HCT116 (cell line): ENCODE measurements at regions not wholly inside any gene's neighbourhood (a gene's known extent, or its start where the extent isn't known, plus 50 kb on each side); places are given as distances from the start of the nearest gene placed in this dataset.

Experiments used
- ATAC-seq: fragments of 200-7000 bp; cut with Tn5 transposase; 2 replicates; pipeline ENCODE4 v1.9.1; 2020; ENCODE audit warnings: mild to moderate bottlenecking, moderate library complexity
- BruUV-seq: library from RNA; stranded (reverse); fragments of 400-500 nt; replicated peaks from 2 replicates; lab custom pipeline; 2021; lab: Mats Ljungman, UMichigan
- CTCF ChIA-PET: fragments of 300-600 bp; sonication (Branson Sonifier 250); formaldehyde crosslinking; loops from one replicate; lab custom pipeline; 2021; ENCODE audit warnings: antibody characterized with exemption; lab: Charles Lee
- POLR2A ChIA-PET: fragments of 300-600, 350-600 bp; sonication (Branson Sonifier 250); formaldehyde crosslinking; loops from one replicate; lab custom pipeline; 2021; ENCODE audit warnings: antibody characterized with exemption; lab: Charles Lee
- RAD21 ChIA-PET, 2 experiments: fragments of 300-600 bp; sonication (Branson Sonifier 250); formaldehyde crosslinking; loops; one replicate each; lab custom pipeline; 2023; ENCODE audit warnings: low total read pairs in 2 of 2; ENCODE audit not compliant: uncharacterized antibody in 2 of 2, unreplicated experiment in 2 of 2, low non-redundant PET in 1 of 2; lab: Charles Lee
- DNase-seq: peaks from one replicate; pipeline ENCODE4 v3.0.0-alpha.2; 2010; ENCODE audit warnings: low read depth, low spot score
- H2AFZ ChIP-seq: fragments of 200-600 bp; shearing (Covaris generic), sonication (generic); 2 replicates; pipeline ENCODE4 v1.6.1; 2017; ENCODE audit warnings: low read depth, mixed run types, mixed read lengths, antibody characterized with exemption, low read length; ENCODE audit not compliant: poor library complexity, severe bottlenecking
- H3K27ac ChIP-seq: 2 replicates; pipeline ENCODE4 v1.5.1; 2012; ENCODE audit warnings: low read depth, low read length
- H3K27me3 ChIP-seq: fragments of 200-600 bp; sonication (generic); 2 replicates; pipeline ENCODE4 v1.6.1; 2016; ENCODE audit warnings: mixed run types, low read length, mixed read lengths; ENCODE audit not compliant: insufficient read depth
- H3K36me3 ChIP-seq, 2 experiments: fragments of 200-500 bp in 1 of 2; fragments of 200-600 bp in 1 of 2; sonication (Bioruptor generic) in 1 of 2; sonication (generic) in 1 of 2; 2 replicates each; pipeline versions ENCODE4 v1.5.1 to v1.6.1; 2014 to 2016; ENCODE audit warnings: low read length in 2 of 2, inconsistent platforms in 1 of 2, mixed read lengths in 1 of 2, mixed run types in 1 of 2; ENCODE audit not compliant: insufficient read depth in 2 of 2, control insufficient read depth in 1 of 2
- H3K4me1 ChIP-seq, 2 experiments: fragments of 200-600 bp in 1 of 2; sonication (generic) in 1 of 2; 2 replicates each; pipeline versions ENCODE4 v1.5.1 to v1.6.1; 2012 to 2017; ENCODE audit warnings: low read length in 2 of 2, inconsistent platforms in 1 of 2, mild to moderate bottlenecking in 1 of 2, mixed read lengths in 1 of 2, mixed run types in 1 of 2, moderate library complexity in 1 of 2; ENCODE audit not compliant: insufficient read depth in 2 of 2, control insufficient read depth in 1 of 2
- H3K4me2 ChIP-seq: fragments of 200-600 bp; sonication (generic); 2 replicates; pipeline ENCODE4 v1.6.1; 2017; ENCODE audit warnings: mixed run types, low read length, mixed read lengths
- H3K4me3 ChIP-seq, 2 experiments: fragments of 200-600 bp in 1 of 2; sonication (generic) in 1 of 2; replicated peaks in 1 of 2; 2 replicates each; pipeline ENCODE4 v1.5.1; 2011 to 2016; ENCODE audit warnings: low read length in 2 of 2, control low read depth in 1 of 2, low read depth in 1 of 2, mild to moderate bottlenecking in 1 of 2, mixed read lengths in 1 of 2, mixed run types in 1 of 2
- H3K79me2 ChIP-seq: fragments of 200-600 bp; sonication (generic); 2 replicates; pipeline ENCODE4 v1.6.1; 2017; ENCODE audit warnings: mild to moderate bottlenecking, mixed run types, low read length, moderate library complexity, mixed read lengths; ENCODE audit not compliant: insufficient read depth
- H3K9ac ChIP-seq: fragments of 200-600 bp; sonication (generic); 2 replicates; pipeline ENCODE4 v1.6.1; 2016; ENCODE audit warnings: low read length, mixed read lengths
- H3K9me2 ChIP-seq: fragments of 200-600 bp; sonication (generic), shearing (Covaris generic); 2 replicates; pipeline ENCODE4 v1.6.1; 2017; ENCODE audit warnings: mixed run types, mild to moderate bottlenecking, moderate library complexity; ENCODE audit not compliant: insufficient read depth
- H3K9me3 ChIP-seq, 2 experiments: fragments of 200-500 bp in 1 of 2; fragments of 200-600 bp in 1 of 2; sonication (Bioruptor generic) in 1 of 2; sonication (generic) in 1 of 2; 2 replicates each; pipeline ENCODE4 v1.6.1; 2014 to 2017; ENCODE audit warnings: low read length in 2 of 2, mixed read lengths in 2 of 2, inconsistent platforms in 1 of 2, low read depth in 1 of 2, mild to moderate bottlenecking in 1 of 2, mixed run types in 1 of 2, moderate library complexity in 1 of 2; ENCODE audit not compliant: control insufficient read depth in 1 of 2, insufficient read depth in 1 of 2
- H4K20me1 ChIP-seq: fragments of 200-600 bp; sonication (generic), shearing (Covaris generic); 2 replicates; pipeline ENCODE4 v1.6.1; 2017; ENCODE audit warnings: mixed run types, mild to moderate bottlenecking, moderate library complexity; ENCODE audit not compliant: insufficient read depth
- ATF3 ChIP-seq: IDR thresholded peaks from 2 replicates; pipeline ENCODE4 v1.6.1; 2012
- CBX3 ChIP-seq: IDR thresholded peaks from 2 replicates; pipeline ENCODE4 v1.6.1; 2012; ENCODE audit warnings: low read depth
- CTCF ChIP-seq, 3 experiments: fragments of 200-600 bp in 1 of 3; sonication (generic) in 1 of 3; IDR thresholded peaks in 2 of 3; conservative IDR thresholded peaks in 1 of 3; 2 replicates each; pipeline ENCODE4 v1.5.1; 2012 to 2017; ENCODE audit warnings: low read depth in 2 of 3, low read length in 2 of 3, antibody characterized with exemption in 1 of 3, borderline replicate concordance in 1 of 3, control low read depth in 1 of 3, mild to moderate bottlenecking in 1 of 3, mixed read lengths in 1 of 3, mixed run types in 1 of 3, moderate library complexity in 1 of 3; ENCODE audit not compliant: insufficient read depth in 1 of 3
- JUND ChIP-seq: IDR thresholded peaks from 2 replicates; pipeline ENCODE4 v1.6.1; 2012
- POLR2A ChIP-seq: IDR thresholded peaks from 2 replicates; pipeline ENCODE4 v1.7.0; 2011; ENCODE audit warnings: borderline replicate concordance; ENCODE audit not compliant: insufficient read depth, insufficient read length; ENCODE audit errors: extremely low read depth
- SIN3A ChIP-seq: IDR thresholded peaks from 2 replicates; pipeline ENCODE4 v1.6.1; 2012; ENCODE audit warnings: low read depth
- SP1 ChIP-seq: IDR thresholded peaks from 2 replicates; pipeline ENCODE4 v1.6.1; 2012; ENCODE audit warnings: low read depth
- TCF7L2 ChIP-seq: IDR thresholded peaks from 2 replicates; pipeline ENCODE4 v1.7.0; 2011; ENCODE audit warnings: borderline replicate concordance, inconsistent platforms; ENCODE audit not compliant: insufficient read depth, insufficient read length; ENCODE audit errors: extremely low read depth
- YY1 ChIP-seq: IDR thresholded peaks from 2 replicates; pipeline ENCODE4 v1.6.1; 2011; ENCODE audit warnings: low read length, low read depth, moderate library complexity, mild to moderate bottlenecking; ENCODE audit not compliant: insufficient replicate concordance; ENCODE audit errors: extremely low read depth
- intact Hi-C: fragments of 100-400 bp; cut with micrococcal nuclease; formaldehyde crosslinking; loops from 2 replicates; pipeline ENCODE4 v1.10.0; 2022

- Histone ChIP-seq H4K20me1 (no peaks in the 10 kb centered on the region), H3K4me2 (no peak overlapping the region), H3K36me3 (no peaks in the 10 kb centered on the region), H3K4me1 (no peaks in the 10 kb centered on the region), H3K27me3 (no peaks in the 10 kb centered on the region), H3K79me2 (no peaks in the 10 kb centered on the region), H3K4me3 (no peak overlapping the region), H2AFZ (no peak overlapping the region), H3K9me2 (no peaks in the 10 kb centered on the region), H3K9me3 (no peaks in the 10 kb centered on the region), H3K9ac (no peak overlapping the region), H3K27ac (no peak overlapping the region)
- CTCF ChIA-PET: no interaction called here
- DNase-seq: no peak
- no TSS peak for BruUV-seq
- intact Hi-C loops: no loop called here
- POLR2A ChIA-PET: no interaction called here
- RAD21 ChIA-PET: no interaction called here
- TF ChIP-seq SP1 (no peak), POLR2A (no peak), SIN3A (no peak)
- no peak for ATAC-seq
These were observed 326.1 kb downstream of the PRL start for GRCh38 chr6:21970569-21971300.

- no peak overlapping the region for H3K27ac ChIP-seq
- H3K9me2 ChIP-seq: no peaks in the 10 kb centered on the region
- no peak overlapping the region for H3K4me3 ChIP-seq
- no peaks in the 10 kb centered on the region for H3K27me3 ChIP-seq
- RAD21 ChIA-PET: no interaction called here
- intact Hi-C loops: no loop called here
- CTCF ChIA-PET: no interaction called here
- no peaks in the 10 kb centered on the region for H3K79me2 ChIP-seq
- no peak overlapping the region for H3K4me2 ChIP-seq
- POLR2A ChIA-PET: no interaction called here
- H3K9me3 ChIP-seq: no peaks in the 10 kb centered on the region
- no peaks in the 10 kb centered on the region for H4K20me1 ChIP-seq
- H3K4me1 ChIP-seq: no peaks in the 10 kb centered on the region
- no peaks in the 10 kb centered on the region for H3K36me3 ChIP-seq
- ATAC-seq (no peak), DNase-seq (no peak)
- no TSS peak for BruUV-seq
- no peak overlapping the region for H3K9ac ChIP-seq
- no peak for TF ChIP-seq CTCF (IDR thresholded peaks at IDR 0.05 in 2 of 3, conservative IDR thresholded peaks at IDR 0.05 in 1 of 3; ENCODE audit: borderline replicate concordance in 1 of 3, insufficient read depth in 1 of 3, low read depth in 2 of 3, low read length in 2 of 3)
- TF ChIP-seq ATF3: no peak
- TF ChIP-seq YY1: no peak
- no peak for TF ChIP-seq TCF7L2
- no peak for TF ChIP-seq JUND
- no peak for TF ChIP-seq CBX3
- TF ChIP-seq SIN3A: no peak
- no peak overlapping the region for H2AFZ ChIP-seq
These were observed 325.3 kb downstream of the PRL start for GRCh38 chr6:21971541-21971940.
